ENCODE measurements at regions not wholly inside any gene's neighbourhood (a gene's known extent, or its start where the extent isn't known, plus 50 kb on each side); places are given as distances from the start of the nearest gene placed in this dataset.

GRCh38 chr11:92727123-92727522, 242.3 kb upstream of the MTNR1B start:
- DNase-seq, result no peak

DNA sequence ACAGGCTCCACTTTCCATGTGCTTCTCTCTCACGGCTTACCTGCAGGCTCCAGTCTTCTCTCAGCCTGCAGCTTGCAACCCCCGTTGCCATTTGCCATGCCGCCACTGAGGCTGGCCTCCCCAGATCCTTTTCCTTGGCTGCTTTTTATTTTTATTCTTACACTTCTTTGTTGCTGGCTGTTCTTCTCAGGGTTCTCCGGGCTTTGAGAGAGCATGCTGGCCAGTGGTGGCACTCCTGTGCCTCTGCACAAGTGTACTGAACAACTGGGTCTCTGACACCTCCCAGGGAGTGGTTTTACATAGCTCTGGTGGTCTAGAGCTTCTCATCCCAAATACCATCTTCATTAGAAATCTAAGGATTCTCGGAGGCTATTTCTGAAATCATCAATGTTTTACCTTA, 241.7 kb upstream of the MTNR1B start:
- DNase-seq, result no peak

- DNase-seq, result no peak
These were observed 240.8 kb upstream of the MTNR1B start for GRCh38 chr11:92728628-92729027.

DNA sequence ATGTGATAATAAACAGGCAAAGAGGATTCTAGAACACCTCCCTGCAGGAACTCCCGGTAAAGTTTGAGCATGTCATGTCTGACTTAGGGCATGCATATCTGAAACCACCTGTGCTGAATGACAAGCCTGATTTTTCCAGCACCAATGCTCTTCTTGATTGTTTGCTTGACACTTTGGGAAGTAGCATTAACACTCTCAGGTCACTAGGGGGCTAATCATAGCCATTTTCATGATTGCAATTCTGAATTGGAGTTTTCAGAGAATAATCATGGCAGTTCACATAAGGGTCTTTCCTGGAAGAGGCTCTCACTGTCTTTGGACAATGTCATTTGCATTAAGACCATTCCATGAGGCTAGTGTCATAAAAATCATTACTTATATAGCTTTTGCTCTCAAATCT, 234.4 kb upstream of the MTNR1B start:
- no peak for DNase-seq

GRCh38 chr11:92738276-92738675, 231.2 kb upstream of the MTNR1B start:
- no peak for DNase-seq

DNA sequence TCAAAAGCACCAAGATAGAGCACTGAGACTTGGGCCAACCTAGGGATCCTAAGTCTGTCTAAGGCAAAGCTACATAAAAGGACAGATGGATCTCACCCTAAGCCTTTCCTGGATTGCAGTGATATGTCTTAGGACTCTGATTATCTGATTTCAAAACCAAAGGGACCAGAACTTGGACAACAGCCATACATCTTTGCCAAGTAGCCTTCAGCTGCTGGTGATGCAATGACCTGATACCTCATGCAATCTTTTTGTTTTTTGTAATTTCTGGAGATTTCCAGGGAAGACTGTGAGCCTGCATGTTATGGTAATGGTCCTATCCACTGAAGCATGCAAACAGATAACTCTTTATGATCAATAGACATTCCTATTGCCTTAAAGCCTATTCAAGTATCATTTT, 230.4 kb upstream of the MTNR1B start:
- no peak for DNase-seq

DNA sequence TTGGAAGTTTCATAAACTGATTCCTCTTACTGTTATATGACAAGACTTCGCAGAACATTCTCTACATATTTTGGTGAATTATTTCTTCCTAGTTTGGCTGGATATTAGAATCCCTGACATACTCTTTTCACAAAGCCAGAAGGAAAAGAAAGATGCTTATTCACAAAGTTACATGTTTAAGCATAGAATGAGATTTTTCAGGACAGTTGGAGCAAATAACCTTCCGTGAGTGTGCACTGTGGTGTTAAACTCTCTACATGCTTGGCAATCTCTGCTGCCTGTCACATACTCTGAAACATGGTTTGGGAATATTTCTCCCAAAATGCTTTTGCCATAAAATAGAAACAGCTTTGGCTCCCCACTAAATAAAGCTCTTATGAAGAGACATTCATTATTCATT, 230.0 kb upstream of the MTNR1B start:
- no peak for DNase-seq

- DNase-seq, result no peak
These were observed 229.2 kb upstream of the MTNR1B start for GRCh38 chr11:92740276-92740675.

DNA sequence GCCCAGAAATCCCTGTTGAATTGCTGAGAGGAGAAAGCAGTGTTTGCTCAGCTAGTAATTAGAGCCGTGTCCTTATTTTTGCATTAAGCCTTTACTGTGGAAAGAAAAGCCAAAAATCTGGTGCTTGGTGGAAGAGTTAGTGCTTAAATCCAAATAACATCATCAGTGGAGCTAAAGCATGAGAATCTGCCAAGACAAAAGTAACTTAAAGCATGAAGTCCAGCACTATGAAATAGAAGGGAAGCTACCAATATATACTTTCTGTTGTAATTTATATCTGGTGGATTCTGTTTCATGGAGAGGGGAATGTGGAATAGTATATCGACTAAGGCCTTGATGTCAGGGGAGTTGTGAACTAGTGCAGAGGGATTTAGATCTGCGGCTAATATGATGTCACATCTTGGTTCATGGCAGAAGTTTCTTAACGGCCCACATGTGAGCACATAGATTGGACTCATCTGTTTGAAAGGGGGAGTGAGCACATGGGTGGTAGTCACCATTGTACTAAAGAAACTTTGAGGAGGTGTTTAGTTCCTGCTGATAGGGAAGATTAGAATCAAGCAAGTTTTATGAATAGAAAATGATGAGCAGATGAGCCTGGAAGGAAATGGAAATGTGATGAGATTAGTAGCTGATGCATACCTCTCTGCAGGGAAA, 224.4 kb upstream of the MTNR1B start:
- DNase-seq, result no peak

DNA sequence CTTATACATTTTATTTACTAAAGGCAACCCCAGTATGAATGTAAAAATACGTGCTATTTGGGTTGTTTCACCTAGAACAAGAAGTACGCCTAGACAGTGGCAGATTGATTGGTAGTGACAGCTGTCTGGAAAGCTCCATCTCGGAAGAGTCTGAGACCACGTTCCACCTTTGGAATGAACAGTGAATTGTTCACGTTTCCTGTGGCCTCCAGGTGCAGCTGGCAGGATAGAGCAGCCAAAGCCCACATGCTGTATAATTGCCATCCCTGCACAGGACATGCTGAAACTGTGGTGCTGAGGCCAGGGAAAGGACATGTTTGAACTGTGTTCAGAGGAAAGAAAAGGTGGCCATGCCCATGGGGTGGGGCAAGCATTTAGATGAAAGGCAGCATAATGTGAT, 218.7 kb upstream of the MTNR1B start:
- DNase-seq, result no peak

DNA sequence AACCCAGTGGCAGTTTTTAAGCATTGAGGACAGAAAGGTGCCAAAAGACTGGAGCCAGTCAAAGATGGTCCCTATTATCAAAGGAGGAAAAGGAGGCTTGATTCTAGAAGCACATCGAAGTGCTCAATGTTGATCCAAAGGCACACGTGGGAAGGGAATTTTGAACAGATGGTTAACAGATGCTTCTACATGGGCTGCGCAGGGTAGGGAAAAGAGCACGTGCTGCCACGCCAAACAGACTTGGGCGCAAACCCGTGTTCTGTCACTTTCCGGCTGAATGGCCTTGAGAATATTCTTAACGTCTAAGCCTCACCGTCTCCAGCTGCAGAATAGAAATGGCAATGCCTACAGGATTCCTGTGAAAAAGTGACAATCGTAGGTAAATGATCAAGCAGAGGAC, 217.9 kb upstream of the MTNR1B start:
- no peak for DNase-seq

DNA sequence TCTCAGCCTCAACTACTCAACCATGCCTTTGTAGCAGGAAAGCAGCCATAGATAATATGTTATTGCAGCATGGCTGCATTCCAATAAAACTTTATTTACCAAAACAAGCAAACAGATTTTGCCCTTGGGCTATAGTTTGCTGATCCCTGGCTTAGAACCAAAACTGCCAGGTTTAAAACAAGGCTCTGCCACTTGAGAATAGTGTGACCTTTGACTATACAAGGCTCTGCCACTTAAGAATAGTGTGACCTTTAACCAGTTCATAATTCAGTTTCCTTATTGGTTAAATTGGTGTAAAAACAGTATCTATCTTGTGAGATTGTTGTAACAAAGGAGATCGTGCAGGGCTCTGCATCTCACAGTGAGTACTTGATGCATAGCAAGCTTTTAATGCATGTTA, 217.3 kb upstream of the MTNR1B start:
- DNase-seq, result no peak

GRCh38 chr11:92753161-92753560, 216.3 kb upstream of the MTNR1B start:
- no peak for DNase-seq

DNA sequence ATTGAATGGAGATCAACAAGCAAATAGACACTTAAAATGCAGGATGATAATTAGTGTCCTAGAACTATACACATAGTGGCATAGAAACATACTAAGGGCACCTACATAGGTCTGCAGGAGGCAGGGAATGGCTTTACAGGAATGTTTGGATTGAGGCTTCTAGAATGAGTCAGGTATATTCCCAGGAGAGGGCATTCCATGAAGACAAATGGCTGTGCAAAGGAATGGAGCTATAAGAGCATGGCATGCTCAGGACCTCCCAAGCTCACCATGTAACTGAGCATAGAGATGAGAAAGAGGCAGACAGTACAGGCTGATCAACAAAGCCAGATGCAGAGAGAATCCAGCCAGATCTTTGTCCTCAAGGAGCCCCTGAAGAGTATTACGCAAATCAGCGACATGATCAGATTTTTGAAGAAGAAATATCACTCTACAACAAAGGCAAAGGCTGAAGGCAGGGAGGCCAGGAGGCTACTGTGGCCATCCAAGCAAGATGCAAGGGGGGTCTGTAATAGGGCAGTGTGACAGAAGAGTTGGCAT, 211.1 kb upstream of the MTNR1B start:
- no peak for DNase-seq

DNA sequence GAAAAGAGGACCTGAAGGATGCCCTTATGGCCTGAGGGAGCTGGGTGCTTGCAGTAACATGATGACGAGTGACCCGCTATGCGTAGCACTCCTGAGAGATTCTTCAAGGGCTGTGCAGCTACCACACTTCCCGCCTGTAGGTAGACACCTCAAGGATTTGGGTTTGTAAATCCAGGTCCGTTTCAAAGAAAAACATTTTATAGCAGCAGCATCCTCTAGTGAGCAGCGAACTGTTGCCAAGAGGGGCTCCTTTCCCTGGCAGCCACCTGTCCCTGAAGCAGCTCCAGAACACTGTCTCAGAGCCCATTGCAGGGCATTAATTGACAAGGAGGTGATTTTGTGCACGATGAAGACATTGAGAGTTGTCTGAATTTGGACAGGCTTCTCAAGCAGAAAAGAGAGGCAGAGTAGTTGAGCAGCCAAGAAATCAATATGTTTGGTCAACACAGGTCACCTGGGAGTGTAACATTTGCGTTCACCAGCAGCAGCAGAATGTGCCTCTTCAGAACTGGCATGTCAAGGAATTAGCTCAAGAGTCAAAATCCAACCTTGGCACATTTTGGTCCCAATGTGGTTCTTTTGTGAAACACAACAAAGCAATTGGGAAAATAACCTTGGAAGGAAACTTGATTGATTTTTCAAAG, 209.8 kb upstream of the MTNR1B start:
- no peak for DNase-seq

DNA sequence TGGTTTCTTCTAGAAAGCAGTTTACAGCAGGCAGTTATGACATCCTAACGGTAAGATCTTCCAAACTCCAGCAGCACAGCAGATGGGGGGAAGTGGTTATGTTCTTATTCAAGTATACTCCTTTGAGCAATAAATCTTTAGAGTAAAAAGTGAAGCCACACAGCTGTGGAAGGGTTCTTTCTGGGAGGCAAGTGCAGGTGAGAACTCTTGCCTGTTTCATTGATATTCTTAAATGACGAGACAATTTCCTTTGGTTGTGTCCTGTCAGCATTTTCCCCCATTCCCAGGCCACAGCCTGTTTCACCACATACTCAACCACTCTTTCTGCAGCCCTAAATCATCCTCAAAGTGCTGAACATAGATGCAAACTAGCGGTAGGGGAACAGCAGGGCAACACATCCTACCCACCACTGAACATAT, 207.3 kb upstream of the MTNR1B start:
- no peak for DNase-seq

DNA sequence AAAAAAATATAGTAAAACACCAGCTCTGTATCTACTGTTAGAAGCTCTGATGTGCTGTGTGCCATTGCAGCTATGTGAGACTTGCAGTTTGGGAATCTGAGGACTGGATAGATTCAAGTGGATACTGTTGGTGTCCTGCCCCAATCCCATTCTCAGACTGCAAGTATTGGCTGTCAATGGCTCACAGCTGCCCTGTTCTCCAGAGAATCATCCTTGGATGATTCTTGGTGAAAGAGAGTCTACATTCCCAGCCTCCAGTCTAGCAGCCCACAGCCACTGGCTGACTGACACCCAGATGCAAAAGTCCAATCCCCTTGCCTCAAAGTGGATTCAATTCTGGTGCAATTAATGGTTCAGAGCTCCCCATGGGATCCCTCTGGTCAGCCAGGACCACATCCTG, 206.1 kb upstream of the MTNR1B start:
- no peak for DNase-seq

DNA sequence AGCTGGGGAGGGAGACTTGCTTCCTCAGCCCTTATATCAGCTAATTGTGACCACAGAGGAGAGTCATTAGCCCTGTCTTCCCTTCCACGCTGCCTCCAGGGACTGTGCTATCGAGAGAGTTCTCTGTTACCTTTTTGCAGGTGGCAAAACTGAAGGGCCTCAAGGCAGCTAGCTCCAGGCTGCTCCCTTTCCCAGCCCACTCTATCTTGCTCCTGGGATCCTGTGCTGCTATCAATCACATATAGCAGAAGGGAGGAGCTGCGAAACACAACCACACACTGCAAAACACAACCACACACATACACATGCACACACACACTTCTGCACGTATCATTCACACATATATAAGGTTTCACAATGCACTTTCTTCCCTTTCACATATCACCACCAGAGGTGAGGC, 205.3 kb upstream of the MTNR1B start:
- no peak for DNase-seq

- no peak for DNase-seq
These were observed 204.2 kb upstream of the MTNR1B start for GRCh38 chr11:92765082-92765840.

- no peak for DNase-seq
These were observed 203.5 kb upstream of the MTNR1B start for GRCh38 chr11:92765965-92766371.

DNA sequence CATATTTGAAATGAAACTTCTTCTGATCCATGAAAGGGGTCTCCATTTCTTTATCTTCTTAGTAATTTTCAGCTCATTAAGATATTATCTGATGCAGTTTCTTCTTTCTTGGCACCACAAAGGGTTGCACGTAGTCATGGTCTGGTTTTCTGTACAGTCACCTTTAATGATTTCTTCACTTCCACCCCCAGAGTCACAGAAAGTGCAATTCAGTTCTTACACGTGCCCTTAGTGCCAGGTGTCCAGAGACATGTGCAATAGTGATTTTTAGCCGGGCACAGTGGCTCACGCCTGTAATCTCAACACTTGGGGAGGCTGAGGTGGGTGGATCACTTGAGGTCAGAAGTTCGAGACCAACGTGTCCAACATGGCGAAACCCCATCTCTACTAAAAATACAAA, 202.8 kb upstream of the MTNR1B start:
- DNase-seq, result no peak

GRCh38 chr11:92767416-92767815, 202.0 kb upstream of the MTNR1B start:
- no peak for DNase-seq

DNA sequence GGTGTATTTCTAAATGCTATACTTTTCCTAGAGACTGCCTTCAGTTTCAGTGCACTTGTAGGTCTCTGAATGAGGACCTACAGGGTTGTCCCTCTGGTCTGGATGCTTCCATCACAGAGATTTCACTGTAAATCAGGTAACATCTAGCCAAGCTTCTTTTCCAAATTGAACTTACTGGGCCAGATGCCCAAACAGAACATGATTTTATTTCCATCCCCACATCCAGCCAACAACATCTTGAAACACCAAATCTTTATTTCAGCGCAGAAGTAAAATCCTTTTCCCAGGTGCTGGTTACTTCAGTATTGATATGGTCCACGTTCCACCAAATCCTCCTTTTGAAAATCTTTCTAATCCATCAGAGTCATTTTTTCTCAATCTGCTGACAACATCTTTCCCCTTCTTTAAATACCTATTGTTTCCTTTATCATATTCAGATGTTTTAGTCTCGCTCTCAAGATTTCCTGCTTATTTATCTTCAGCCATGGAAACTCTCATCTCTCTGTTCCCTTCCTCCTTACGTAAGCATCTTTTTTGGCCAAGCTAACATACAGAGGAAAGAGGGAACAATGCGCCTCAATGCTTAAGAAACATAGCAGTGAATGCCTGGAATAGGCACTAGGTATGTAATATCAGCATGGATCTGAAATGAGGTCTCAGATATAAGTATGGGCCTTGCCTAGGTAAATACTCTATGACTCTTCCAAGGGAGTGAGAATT, 201.2 kb upstream of the MTNR1B start:
- no peak for DNase-seq

Measured in NCI-H1417 treated with DMSO at 0.1 percent for 48 hours (cell line).